SH-SY5Y (cell line): ENCODE measurements at regions not wholly inside any gene's neighbourhood (a gene's known extent, or its start where the extent isn't known, plus 50 kb on each side); places are given as distances from the start of the nearest gene placed in this dataset.

Experiments
- GATA2 ChIP-seq: IDR thresholded peaks from 2 replicates; pipeline ENCODE4 v1.6.1; 2011; ENCODE audit warnings: mild to moderate bottlenecking, low read depth, low read length
- GATA3 ChIP-seq: IDR thresholded peaks from 2 replicates; pipeline ENCODE4 v1.6.1; 2011; ENCODE audit warnings: low read depth, mild to moderate bottlenecking, low read length, moderate library complexity

DNA sequence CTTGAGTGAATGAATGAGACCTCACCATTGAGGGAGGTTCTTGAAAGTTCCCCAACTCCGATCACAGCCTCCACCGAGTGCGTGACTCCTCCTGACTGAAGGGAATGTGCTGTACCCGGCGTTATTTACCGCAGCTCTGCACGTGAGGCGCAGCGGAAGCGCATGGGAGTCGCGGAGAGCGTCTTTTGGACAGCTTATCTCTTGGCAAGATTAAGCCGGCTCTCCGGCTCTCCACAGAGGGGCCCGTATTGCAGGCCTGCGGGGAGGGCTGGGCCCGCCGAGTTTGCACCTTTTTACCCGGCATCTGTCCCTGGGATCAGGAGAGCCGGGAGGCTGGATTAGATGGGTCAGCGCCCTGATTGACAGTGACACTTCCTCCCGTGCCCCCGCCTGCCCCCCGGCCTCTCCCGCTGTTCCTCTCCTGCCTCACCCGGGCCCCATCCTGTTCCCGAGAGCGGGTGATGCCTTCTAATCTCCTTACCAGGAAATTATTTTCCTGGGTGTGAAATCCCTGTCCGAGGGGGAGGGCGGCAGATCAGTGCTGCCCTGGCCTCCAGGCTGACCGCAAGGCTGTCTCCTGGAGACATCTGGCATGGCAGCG, 176.3 kb downstream of the INHBB start:
- TF ChIP-seq GATA2, result no peak
- no peak for TF ChIP-seq GATA3
